Left cardiac atrium (tissue), 4 donors: ENCODE measurements at regions not wholly inside any gene's neighbourhood (a gene's known extent, or its start where the extent isn't known, plus 50 kb on each side); places are given as distances from the start of the nearest gene placed in this dataset.
"Not testable (repeated sequence)": the region's sequence is repeated elsewhere in the genome, so short reads cannot be mapped to it uniquely, and the experiment has no call there.

Experiments used
- ATAC-seq, 2 donors: fragments of 200-7000 bp; cut with Tn5 transposase; one replicate each; pipeline ENCODE4 v1.9.1; 2020; ENCODE audit warnings: mild to moderate bottlenecking in 2 of 2, moderate library complexity in 2 of 2
- DNase-seq: peaks from one replicate; pipeline ENCODE4 v3.0.0-alpha.2; 2020
- intact Hi-C, 2 donors: fragments of 100-400 bp; cut with DNase I; formaldehyde crosslinking; loops; one replicate each; pipeline versions ENCODE4 v1.14.1 to v1.15.1; 2022 to 2023
- donor health status: DM: no; HTN: yes; CAD: no.
- donor health status: DM: no; HTN: yes; CAD: no; lungs with severe emphysema.
- donor health status: DM: yes; HTN: yes; CAD: no.
- donor health status: Dilated cardiomyopathy.

DNA sequence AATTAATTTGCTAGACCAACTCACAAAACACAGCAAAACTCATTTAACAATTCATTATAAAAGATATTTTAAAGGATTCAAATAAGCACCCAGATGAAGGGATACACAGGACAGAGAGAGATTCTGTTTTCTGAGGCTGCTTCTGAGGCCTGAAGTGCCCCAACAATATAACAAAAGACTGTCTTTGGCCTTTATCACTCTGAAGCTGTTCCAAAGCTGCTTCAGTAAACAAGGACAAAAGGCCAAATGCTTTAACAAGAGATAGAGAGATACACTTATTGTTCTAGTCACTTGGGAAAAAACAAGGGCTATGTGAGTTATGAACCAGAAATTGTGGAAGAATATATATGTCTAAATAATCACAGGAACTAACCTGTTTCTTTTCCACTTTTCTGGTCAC is 223.7 kb downstream of the CXCL12 start:
- intact Hi-C loops = no loop called here
- no peak for ATAC-seq
- no peak for DNase-seq

DNA sequence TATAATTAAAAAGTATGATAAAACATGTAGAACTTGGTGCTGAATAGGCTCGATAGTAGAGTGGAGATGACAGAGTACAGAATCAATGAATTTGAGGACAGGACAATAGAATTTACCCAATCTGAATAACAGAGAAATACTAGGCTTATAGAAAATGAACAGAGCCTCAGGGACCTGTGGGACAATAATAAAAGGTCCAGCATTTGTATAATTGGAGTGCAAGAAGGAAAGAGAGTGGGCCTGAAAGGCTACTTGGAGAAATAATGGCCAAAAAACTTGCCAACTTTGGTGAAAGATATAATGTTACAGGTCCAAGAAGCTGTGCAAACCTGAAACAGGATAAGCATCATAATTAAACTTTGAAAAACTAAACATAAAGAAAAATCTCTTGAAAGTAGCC is 227.3 kb downstream of the CXCL12 start:
- intact Hi-C loops = no loop called here
- ATAC-seq = no peak
- DNase-seq = no peak

DNA sequence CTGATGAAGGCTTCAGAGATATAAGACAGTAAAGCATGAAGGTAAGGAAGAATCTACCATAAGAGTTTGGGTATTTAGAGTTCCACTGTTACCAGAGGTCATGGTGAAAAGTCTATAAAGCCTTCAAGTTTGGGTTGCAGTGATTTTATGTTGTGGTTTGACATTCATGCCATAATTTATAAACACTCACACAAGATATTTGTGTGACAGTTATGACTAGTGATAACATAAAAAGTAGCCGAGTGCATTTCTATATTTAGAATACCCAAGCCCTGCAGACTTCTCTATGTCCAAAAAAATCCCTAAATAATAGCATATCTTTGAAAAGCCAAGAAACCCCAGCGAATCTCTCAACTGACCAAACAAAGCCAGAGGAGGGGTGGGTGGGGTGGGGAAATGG is 229.9 kb downstream of the CXCL12 start:
- DNase-seq = no peak
- no peak for ATAC-seq

DNA sequence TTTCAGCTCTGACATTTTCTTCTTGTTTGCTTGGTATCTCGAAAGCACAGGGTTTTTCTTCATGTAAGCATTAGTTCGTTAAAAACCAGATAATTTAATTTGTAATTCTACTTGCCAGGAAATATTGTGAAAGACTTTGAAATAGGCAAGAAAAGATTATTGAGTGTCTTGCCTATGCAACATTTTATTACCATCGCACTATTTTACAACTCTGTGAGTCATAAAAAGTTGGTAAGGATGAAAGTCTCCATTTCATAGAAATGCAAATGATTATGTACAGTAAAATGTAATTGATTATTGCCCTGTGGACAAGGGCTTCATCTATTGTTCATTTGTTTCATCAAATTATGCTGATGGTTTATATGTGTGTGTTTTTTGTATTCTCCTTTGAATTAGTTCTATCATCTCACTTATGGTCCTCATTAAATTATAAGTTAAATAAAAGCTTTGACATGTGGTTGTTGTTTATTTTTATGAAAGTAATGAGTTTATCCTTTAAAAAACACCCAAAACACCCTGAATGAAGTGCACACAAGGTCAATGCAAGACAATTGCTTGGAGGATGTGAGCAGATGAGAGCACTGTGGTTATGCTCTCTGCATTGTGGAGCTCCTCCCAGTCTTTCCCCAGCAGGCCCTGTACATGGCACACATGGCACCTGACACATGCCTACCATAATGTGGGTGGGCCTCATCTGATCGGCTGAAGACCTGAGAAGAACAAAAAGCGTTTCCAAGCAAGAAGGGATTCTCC is 230.8 kb downstream of the CXCL12 start:
- intact Hi-C loops = no loop called here

More for the DNA sequence above, 229.9 kb downstream of the CXCL12 start:
- intact Hi-C loops = no loop called here

DNA sequence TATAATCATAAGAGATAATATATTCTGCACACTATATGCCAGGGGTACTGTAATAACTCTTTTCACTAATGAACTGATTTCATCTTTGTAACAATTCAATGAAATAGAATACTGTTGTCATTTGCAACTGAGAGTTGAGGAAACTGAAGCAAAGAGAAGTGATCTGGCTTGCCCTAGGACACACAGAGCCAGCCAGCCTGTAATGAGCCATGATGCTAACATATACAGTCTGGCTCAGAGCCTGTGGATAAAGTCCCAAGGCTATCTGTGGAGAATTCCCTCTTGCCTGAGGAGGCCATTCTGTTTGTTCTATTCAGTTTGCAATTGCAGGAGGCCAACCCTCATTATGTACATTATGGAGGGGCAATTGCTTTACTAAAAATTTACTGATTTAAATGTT is 241.3 kb downstream of the CXCL12 start:
- no peak for ATAC-seq
- intact Hi-C loops = no loop called here
- no peak for DNase-seq

More for the DNA sequence above, 230.8 kb downstream of the CXCL12 start:
- DNase-seq = no peak
- no peak for ATAC-seq

DNA sequence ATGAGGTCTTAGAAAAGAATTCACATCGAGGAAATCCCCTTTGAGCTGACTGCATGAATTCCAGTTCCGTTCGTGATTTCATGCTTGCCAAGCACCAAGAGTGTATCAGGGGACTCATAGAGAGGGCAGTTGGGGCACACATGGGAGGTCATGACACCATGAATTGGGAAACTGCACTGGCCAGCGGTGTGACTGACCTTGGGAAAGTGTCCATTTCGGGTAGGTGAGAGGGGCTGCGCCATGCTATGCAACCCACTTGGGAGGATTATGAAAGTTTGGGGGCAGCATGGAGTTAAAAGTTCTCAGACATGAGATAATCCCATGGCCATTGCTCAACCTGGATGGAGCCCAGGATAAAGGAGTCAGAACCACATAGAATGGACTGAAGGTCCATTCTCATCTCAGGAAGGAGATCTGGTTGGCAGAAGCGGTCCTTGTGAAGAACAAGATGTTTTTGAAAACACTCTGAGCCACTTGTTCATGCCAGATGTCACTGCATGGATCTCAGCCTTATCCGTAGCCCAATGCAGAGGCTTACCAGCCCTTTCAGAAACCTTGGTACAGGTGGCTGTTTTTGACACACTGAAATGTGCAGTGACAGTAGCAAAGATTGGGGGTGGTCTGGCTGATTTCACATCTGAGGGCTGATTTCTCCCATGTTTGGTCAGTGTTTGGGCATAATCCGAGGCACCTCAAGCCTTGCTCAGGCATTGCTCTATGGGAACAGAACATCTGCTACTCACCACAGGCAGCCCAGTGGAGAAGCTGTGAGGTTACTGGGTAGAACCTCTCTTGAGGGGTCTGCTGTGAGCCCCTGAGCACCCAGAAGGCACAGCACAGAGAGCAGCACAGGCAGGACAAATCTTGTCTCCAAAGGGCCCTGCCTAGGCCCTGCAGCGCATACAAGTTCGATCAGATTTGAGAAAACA is 252.3 kb downstream of the CXCL12 start:
- intact Hi-C loops = no loop called here
- DNase-seq (peak; percentile 43), ATAC-seq (peak; percentile 44 to 93)

DNA sequence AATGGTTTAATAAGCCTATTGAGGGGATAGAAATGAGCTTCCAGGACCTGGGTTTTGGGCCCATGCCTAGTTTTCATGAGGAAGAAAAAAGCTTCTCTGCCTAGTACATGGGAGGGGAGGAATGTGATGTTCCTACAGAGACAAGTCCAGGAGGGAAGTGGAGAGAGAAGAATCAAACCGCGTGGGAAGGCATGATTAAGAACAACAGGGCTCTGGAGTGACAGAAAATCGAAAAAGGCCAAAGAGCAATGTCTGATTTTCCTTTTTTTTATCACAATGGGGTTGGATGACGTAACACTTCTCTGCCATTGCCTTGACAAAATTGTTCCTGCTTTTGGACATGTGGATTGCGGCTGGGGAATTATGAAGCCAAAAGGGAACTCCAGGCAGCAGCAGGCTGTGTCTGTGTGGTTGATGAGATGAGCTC is 258.6 kb downstream of the CXCL12 start:
- no peak for ATAC-seq
- no peak for DNase-seq
- intact Hi-C loops = no loop called here

DNA sequence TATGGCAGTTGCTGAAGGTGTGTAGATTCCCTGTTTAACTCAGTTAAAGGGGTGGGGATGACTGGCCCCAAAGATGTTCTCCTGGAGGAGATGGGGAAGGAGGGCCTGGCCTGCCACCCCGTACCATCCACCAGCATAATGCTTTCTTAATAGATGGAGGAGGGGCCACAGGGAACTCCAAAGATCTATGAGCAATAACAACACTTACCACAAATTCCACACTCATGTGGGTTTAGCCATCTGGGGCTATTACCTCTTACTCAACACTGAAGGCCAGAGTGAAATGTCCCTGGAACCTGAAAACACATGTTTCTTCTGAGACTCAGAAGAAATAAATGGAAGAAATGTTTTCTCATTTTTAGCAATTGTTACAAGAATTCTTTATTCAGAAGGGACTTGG is 259.0 kb downstream of the CXCL12 start:
- DNase-seq (no peak), ATAC-seq (peak in 1 of 2 donors; percentile 27)
- intact Hi-C loops = no loop called here

DNA sequence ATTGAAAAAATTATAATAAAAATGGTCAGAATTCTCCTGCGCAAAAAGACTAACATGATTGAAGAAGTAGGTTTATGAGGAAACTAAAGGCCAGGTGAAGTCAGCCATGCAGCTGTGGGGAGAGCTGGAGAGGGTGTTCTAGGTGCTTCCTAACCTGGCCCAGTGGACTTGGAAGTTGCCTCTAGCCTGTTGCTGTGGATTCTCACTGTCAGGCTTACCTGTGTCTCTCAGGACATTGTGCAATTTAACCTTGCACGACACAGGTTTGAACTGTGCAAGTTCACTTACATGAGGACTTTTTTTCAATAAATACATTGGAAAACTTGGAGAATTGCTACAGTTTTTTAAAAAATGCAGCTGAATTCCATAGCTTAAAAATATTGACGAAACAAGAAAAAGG is 266.4 kb downstream of the CXCL12 start:
- intact Hi-C loops = no loop called here
- ATAC-seq (no peak), DNase-seq (no peak)

DNA sequence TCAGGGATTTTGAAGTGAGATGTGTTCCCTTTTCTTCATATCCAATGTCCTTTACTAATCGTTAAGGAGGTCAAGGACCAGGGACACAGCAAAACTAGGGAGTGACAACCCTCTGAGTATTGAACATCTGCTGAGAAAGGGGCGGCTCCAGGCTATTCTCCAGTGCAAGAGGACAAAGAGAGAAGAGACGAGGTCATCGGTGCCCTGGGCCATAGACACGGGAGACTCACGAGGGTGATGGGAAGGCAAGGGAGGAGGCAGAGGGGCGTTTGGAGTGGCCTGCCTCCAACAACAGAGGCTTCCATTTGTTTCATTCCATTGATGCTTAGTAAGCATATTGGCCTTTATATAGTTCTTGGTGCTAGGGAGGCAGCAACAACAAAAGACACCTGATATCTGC is 268.4 kb downstream of the CXCL12 start:
- ATAC-seq (no peak), DNase-seq (no peak)
- intact Hi-C loops = no loop called here

DNA sequence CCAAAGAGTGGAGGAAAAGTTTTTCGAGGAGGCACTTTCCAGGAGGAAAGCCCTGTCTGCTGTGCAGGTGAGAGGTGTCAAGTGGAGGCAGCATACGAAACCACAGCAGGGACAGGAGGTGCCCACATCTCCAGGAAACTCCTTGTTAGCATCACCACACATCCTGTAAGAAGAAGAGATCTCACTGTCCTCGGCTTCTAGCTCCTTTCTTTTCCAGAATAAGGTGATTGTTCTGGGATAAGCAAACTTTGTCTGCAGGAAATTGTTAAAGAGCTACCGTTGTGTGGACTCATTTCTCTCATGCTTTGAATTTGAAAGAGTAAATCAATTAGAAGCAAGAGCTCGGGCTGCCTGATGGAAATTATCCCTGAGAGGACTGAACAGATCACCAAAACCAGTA is 269.4 kb downstream of the CXCL12 start:
- ATAC-seq (no peak), DNase-seq (no peak)
- intact Hi-C loops = no loop called here

DNA sequence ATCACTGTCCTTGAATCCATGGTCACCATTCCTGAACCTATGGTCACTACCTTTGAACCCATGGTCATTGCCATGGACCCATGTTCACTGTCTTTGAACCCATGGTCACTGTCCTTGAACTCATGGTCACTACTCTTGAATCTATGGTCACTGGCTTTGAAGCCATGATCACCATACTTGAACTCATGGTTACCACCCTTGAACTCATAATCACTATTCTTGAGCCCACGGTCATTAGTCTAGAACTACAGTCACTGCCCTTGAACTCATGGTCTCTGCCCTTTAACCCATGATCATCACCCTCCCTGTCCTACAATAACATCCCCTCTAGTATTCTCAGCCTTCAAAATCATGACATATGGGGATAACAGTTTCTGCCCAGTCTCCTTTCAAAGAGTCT is 270.5 kb downstream of the CXCL12 start:
- no peak for DNase-seq
- intact Hi-C loops = no loop called here

DNA sequence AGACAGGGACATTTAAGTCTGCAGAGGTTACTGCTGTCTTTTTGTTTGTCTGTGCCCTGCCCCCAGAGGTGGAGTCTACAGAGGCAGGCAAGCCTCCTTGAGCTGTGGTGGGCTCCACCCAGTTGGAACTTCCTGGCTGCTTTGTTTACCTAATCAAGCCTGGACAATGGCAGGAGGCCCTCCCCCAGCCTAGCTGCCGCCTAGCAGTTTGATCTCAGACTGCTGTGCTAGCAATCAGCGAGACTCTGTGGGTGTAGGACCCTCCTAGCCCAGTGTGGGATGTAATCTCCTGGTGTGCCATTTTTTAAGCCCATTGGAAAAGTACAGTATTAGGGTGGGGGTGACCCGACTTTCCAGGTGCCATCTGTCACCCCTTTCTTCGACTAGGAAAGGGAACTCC is 272.6 kb downstream of the CXCL12 start:
- intact Hi-C loops, ATAC-seq: not testable (repeated sequence)
- peak; percentile 52 for DNase-seq

More for the DNA sequence above, 270.5 kb downstream of the CXCL12 start:
- no peak for ATAC-seq

DNA sequence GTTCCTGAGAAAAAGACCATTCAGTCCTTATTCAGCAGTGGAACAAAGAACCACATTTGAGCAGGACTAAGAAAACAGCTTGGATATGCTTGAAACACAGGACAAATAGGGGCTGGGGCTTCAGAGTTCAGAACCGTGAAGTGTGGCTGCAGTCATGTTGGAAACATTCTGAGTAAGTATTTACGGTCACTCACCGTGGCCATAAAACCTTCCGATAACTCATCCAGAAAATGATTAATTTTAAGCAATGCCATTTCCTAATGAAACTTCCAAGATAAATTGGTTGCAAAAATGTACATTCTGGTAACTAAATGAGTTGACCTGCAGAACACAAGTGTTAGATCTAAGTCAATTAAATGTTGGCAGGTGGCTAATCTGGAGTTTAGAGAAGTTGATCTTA is 279.2 kb downstream of the CXCL12 start:
- intact Hi-C loops = no loop called here
- no peak for ATAC-seq
- DNase-seq = no peak

DNA sequence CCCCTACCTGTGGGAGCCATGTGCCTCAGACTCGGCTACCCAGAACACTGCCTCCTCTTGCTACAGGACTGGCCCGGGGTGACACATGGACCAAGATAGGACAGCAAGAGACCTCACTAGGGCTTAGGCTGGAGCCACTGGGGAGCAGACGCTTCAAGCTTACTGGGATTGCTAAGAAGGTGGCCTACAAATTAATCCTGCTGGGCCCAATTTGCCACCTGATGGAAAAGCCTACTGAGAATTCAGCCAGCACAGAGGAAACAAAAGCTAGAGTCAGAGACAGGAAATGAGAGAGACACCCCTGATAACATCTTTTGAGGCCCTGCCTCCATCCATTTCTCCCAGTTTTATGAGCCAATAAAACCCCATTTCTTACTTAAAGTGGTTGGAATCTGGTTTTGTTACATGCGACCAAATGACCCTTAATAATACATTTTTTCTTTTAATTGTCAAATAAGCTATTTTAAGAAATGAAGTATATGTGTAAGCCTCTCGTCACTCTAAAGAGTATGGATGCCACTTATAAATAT is 282.1 kb downstream of the CXCL12 start:
- intact Hi-C loops = no loop called here
- no peak for ATAC-seq
- DNase-seq = no peak

DNA sequence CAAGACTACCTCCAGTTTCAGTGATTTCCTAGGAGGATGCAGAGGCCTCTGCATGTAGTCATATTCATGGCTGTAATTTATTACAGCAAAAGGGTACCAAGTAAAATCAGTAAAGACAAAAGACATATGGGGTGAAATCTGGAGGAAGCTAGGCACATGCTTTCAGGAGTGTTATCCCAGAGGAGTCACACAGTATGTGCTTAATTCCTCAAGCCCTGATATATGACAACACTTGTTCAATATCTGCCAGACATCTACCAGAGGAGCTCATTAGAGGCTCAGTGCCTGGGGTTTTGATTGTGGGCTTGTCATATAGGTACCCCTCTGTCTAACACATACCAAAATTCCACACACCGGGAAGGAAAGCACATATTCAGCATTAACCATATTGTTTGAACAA is 283.8 kb downstream of the CXCL12 start:
- ATAC-seq (no peak), DNase-seq (no peak)
- intact Hi-C loops = no loop called here

DNA sequence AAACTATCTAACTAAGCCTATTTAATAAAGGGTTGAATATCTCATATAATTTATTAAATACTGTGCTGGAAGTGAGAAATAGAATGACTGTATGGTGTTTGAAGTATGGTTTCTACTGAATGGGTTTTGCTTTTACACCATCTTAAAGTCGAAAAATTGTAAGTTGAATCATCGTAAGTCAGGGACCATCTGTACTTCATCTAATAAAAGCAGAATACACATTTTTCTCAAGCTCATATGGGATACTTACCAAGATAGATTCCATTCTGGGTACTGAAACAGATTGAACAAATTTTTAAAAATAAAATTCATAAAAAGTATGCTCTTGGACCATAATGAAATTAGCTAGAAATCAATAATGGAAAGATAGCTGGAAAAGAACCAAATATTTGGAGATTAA is 285.4 kb downstream of the CXCL12 start:
- intact Hi-C loops = no loop called here
- ATAC-seq = no peak
- no peak for DNase-seq

DNA sequence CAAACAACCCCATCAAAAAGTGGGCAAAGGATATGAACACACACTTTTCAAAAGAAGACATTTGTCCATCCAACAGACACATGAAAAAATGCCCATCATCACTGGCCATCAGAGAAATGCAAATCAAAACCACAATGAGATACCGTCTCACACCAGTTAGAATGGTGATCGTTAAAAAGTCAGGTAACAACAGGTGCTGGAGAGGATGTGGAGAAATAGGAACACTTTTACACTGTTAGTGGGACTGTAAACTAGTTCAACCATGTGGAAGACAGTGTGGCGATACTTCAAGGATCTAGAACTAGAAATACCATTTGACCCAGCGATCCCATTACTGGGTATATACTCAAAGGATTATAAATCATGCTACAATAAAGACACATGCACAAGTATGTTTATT is 288.7 kb downstream of the CXCL12 start:
- DNase-seq, ATAC-seq, intact Hi-C loops: not testable (repeated sequence)

DNA sequence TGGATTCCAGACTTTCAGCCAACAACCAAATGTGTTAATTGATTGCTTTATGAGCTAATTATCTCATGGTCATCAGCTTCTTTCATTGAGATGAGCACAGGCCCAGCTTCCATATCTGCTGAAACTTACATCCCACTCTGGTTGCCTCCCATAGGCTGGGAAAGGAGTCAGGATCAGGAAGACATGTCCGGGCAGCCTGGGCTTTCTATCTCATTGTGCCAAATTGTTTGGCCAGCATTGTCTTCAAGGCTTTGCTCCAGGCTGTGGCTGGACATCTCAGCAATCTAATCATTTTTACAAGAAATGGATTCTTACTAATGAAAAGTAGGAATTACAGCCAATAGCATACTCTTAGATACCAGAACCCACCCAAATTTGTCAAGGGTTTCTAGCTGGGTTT is 295.2 kb downstream of the CXCL12 start:
- intact Hi-C loops = no loop called here
- DNase-seq (no peak), ATAC-seq (no peak)

DNA sequence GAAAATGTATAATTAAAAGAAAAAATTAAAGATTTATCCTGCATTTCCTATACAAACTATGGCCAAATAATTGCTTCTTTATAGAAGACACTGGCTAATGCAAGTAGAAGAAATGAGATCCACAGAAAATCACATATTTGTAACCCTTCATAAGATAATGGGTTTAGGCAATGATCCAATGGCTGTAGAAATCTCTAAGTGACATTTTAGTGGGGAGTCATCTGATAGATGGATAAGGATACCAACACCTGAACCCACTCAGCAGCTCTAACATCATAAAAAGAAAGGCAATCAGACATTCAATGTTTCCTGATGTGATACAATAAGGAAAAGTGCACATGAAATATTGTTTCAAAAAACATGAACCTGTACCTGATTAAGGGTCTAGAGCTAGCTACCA is 297.5 kb downstream of the CXCL12 start:
- ATAC-seq = no peak
- intact Hi-C loops = no loop called here
- DNase-seq = no peak
